ENCODE measurements at regions not wholly inside any gene's neighbourhood (a gene's known extent, or its start where the extent isn't known, plus 50 kb on each side); places are given as distances from the start of the nearest gene placed in this dataset.

GRCh38 chr14:60357551-60358149 lies 108.6 kb downstream of the PPM1A start:
- Histone ChIP-seq H3K27ac (ENCODE audit: low read length) (no peak overlapping the region), H3K9me3 (no peaks in the 10 kb centered on the region), H3K4me3 (ENCODE audit: control insufficient read depth in 1 of 2, extremely low read depth in 1 of 2, low read length in 1 of 2) (no peak overlapping the region), H3K27me3 (replicated peaks in 1 of 2; ENCODE audit: control insufficient read depth in 2 of 2, extremely low read depth in 1 of 2, insufficient read depth in 2 of 2, low read length in 1 of 2) (peaks cover 0 to 4% of the 10 kb centered on the region in 2 experiments), H3K36me3 (ENCODE audit: control insufficient read depth in 2 of 2, extremely low read depth in 1 of 2, insufficient read depth in 1 of 2, low read length in 1 of 2) (no peaks in the 10 kb centered on the region), H3K4me1 (ENCODE audit: control insufficient read depth in 1 of 2, extremely low read depth in 1 of 2, insufficient read depth in 2 of 2, low read length in 2 of 2) (no peaks in the 10 kb centered on the region)
- H3K27ac Mint-ChIP-seq, result no peak overlapping the region
- H3K9me3 Mint-ChIP-seq, result no peaks in the 10 kb centered on the region
- ChIA-PET POLR2A (no interaction called here), CTCF (no interaction called here)
- H3K4me1 Mint-ChIP-seq, result no peaks in the 10 kb centered on the region
- WGBS (ENCODE audit: insufficient coverage), result 100% methylated on average over 2 of the region's 3 CpGs
- H3K4me3 Mint-ChIP-seq, result no peak overlapping the region
- DNase-seq (no peak), ATAC-seq (replicated peaks in 1 of 4) (no peak)
- no peaks in the 10 kb centered on the region for H3K36me3 Mint-ChIP-seq
- H3K27me3 Mint-ChIP-seq, result peaks cover 2 to 14% of the 10 kb centered on the region in 2 donors

- H3K9me3 ChIP-seq, result no peaks in the 10 kb centered on the region
- ChIA-PET CTCF (interaction anchor here in 1 of 2 donors (0.9 kb wide), 1 partner anchor 13 kb away, joined by 3 read pairs; no protein-coding TSS in a partner anchor), POLR2A (no interaction called here)
- DNase-seq (no peak), ATAC-seq (replicated peaks in 1 of 4) (no peak)
- H3K36me3 Mint-ChIP-seq, result no peaks in the 10 kb centered on the region
- H3K27me3 Mint-ChIP-seq, result peaks cover 24 to 25% of the 10 kb centered on the region in 2 donors
- H3K4me1 Mint-ChIP-seq, result no peaks in the 10 kb centered on the region
- H3K27ac Mint-ChIP-seq, result no peak overlapping the region
- no peaks in the 10 kb centered on the region for H3K9me3 Mint-ChIP-seq
- 93% methylated on average over 2 of the region's 2 CpGs for WGBS (ENCODE audit: insufficient coverage)
- no peak overlapping the region for H3K4me3 ChIP-seq (ENCODE audit: control insufficient read depth in 1 of 2, extremely low read depth in 1 of 2, low read length in 1 of 2)
- no peak overlapping the region for H3K4me3 Mint-ChIP-seq
- H3K27ac ChIP-seq (ENCODE audit: low read length), result no peak overlapping the region
- H3K36me3 ChIP-seq (ENCODE audit: control insufficient read depth in 2 of 2, extremely low read depth in 1 of 2, insufficient read depth in 1 of 2, low read length in 1 of 2), result no peaks in the 10 kb centered on the region
- no peaks in the 10 kb centered on the region for H3K4me1 ChIP-seq (ENCODE audit: control insufficient read depth in 1 of 2, extremely low read depth in 1 of 2, insufficient read depth in 2 of 2, low read length in 2 of 2)
- peaks cover 0 to 8% of the 10 kb centered on the region in 2 experiments for H3K27me3 ChIP-seq (replicated peaks in 1 of 2; ENCODE audit: control insufficient read depth in 2 of 2, extremely low read depth in 1 of 2, insufficient read depth in 2 of 2, low read length in 1 of 2)
Observed at GRCh38 chr14:60363275-60363674, 114.3 kb downstream of the PPM1A start.

- Mint-ChIP-seq H3K4me1 (no peaks in the 10 kb centered on the region), H3K4me3 (no peak overlapping the region), H3K27ac (no peak overlapping the region), H3K9me3 (no peaks in the 10 kb centered on the region), H3K27me3 (peaks cover 24 to 25% of the 10 kb centered on the region in 2 donors), H3K36me3 (no peaks in the 10 kb centered on the region)
- Histone ChIP-seq H3K4me3 (ENCODE audit: control insufficient read depth in 1 of 2, extremely low read depth in 1 of 2, low read length in 1 of 2) (no peak overlapping the region), H3K27me3 (replicated peaks in 1 of 2; ENCODE audit: control insufficient read depth in 2 of 2, extremely low read depth in 1 of 2, insufficient read depth in 2 of 2, low read length in 1 of 2) (peaks cover 0 to 8% of the 10 kb centered on the region in 2 experiments), H3K9me3 (no peaks in the 10 kb centered on the region), H3K4me1 (ENCODE audit: control insufficient read depth in 1 of 2, extremely low read depth in 1 of 2, insufficient read depth in 2 of 2, low read length in 2 of 2) (no peaks in the 10 kb centered on the region), H3K36me3 (ENCODE audit: control insufficient read depth in 2 of 2, extremely low read depth in 1 of 2, insufficient read depth in 1 of 2, low read length in 1 of 2) (no peaks in the 10 kb centered on the region), H3K27ac (ENCODE audit: low read length) (no peak overlapping the region)
- WGBS (ENCODE audit: insufficient coverage), result 80% methylated on average over 1 of the region's 3 CpGs
- DNase-seq, result no peak
- POLR2A ChIA-PET, result no interaction called here
- no peak for ATAC-seq (replicated peaks in 1 of 4)
- CTCF ChIA-PET, result interaction anchor here (0.5 to 0.9 kb wide), 2 partner anchors 13 to 39 kb away, joined by 3 read pairs; no protein-coding TSS in a partner anchor
Observed at GRCh38 chr14:60363687-60364086, 114.7 kb downstream of the PPM1A start.

GRCh38 chr14:60381909-60382308 lies 104.0 kb downstream of the C14orf39 start:
- no peak overlapping the region for H3K27ac ChIP-seq (ENCODE audit: low read length)
- Mint-ChIP-seq H3K27ac (no peak overlapping the region), H3K4me3 (no peak overlapping the region), H3K36me3 (no peaks in the 10 kb centered on the region), H3K27me3 (peaks cover 24 to 46% of the 10 kb centered on the region in 2 donors), H3K4me1 (no peaks in the 10 kb centered on the region), H3K9me3 (peaks cover 0 to 5% (median 0%) of the 10 kb centered on the region in 3 donors)
- WGBS (ENCODE audit: insufficient coverage), result 96% methylated on average over 6 of the region's 10 CpGs
- H3K4me3 ChIP-seq (ENCODE audit: control insufficient read depth in 1 of 2, extremely low read depth in 1 of 2, low read length in 1 of 2), result no peak overlapping the region
- ATAC-seq (replicated peaks in 1 of 4), result no peak
- ChIA-PET POLR2A (no interaction called here), CTCF (no interaction called here)
- no peaks in the 10 kb centered on the region for H3K36me3 ChIP-seq (ENCODE audit: control insufficient read depth in 2 of 2, extremely low read depth in 1 of 2, insufficient read depth in 1 of 2, low read length in 1 of 2)
- H3K9me3 ChIP-seq, result no peaks in the 10 kb centered on the region
- no peak for DNase-seq
- H3K27me3 ChIP-seq (replicated peaks in 1 of 2; ENCODE audit: control insufficient read depth in 2 of 2, extremely low read depth in 1 of 2, insufficient read depth in 2 of 2, low read length in 1 of 2), result peaks cover 0 to 9% of the 10 kb centered on the region in 2 experiments
- no peaks in the 10 kb centered on the region for H3K4me1 ChIP-seq (ENCODE audit: control insufficient read depth in 1 of 2, extremely low read depth in 1 of 2, insufficient read depth in 2 of 2, low read length in 2 of 2)

All from T-cell (primary cell).